ENCODE measurements at regions not wholly inside any gene's neighbourhood (a gene's known extent, or its start where the extent isn't known, plus 50 kb on each side); places are given as distances from the start of the nearest gene placed in this dataset.

GRCh38 chr1:229087906-229088305 is 183.0 kb upstream of the RAB4A start:
- Mint-ChIP-seq H3K4me1 (ENCODE audit: low read depth) (peaks cover 7% of the 10 kb centered on the region), H3K27ac (no peak overlapping the region), H3K27me3 (no peaks in the 10 kb centered on the region), H3K36me3 (ENCODE audit: low read depth) (no peaks in the 10 kb centered on the region), H3K4me3 (no peak overlapping the region), H3K9me3 (peaks cover 12% of the 10 kb centered on the region)

GRCh38 chr1:229088711-229089110 is 182.2 kb upstream of the RAB4A start:
- no peak overlapping the region for H3K4me3 Mint-ChIP-seq
- no peaks in the 10 kb centered on the region for H3K27me3 Mint-ChIP-seq
- peaks cover 9% of the 10 kb centered on the region for H3K4me1 Mint-ChIP-seq (ENCODE audit: low read depth)
- H3K9me3 Mint-ChIP-seq: peaks cover 5% of the 10 kb centered on the region
- no peak overlapping the region for H3K27ac Mint-ChIP-seq
- H3K36me3 Mint-ChIP-seq (ENCODE audit: low read depth): no peaks in the 10 kb centered on the region

GRCh38 chr1:229089586-229090208 is 181.2 kb upstream of the RAB4A start:
- Mint-ChIP-seq H3K9me3 (no peaks in the 10 kb centered on the region), H3K27me3 (no peaks in the 10 kb centered on the region), H3K4me1 (ENCODE audit: low read depth) (peaks cover 9% of the 10 kb centered on the region), H3K27ac (no peak overlapping the region), H3K36me3 (ENCODE audit: low read depth) (no peaks in the 10 kb centered on the region), H3K4me3 (no peak overlapping the region)

DNA sequence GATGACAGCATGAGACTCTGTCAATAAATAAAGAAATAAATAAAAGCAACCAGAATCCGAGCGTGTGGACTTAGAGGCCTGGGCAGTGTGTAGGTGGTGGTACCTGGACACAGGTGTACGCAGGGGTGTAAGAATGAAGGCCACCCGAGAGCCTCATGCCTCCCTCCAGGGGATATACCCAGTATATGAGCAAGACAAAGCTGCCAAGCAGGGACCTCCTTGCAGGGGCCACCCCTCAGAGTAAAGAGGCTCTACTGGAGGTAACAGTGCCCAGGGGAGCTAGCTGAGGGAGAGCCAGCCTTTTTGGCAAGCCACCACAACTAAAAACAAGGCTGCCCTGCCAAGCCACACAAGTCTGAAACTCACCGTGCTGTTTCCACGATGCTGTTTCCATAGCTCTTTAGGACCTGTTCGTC is 179.2 kb upstream of the RAB4A start:
- Mint-ChIP-seq H3K27ac (no peak overlapping the region), H3K27me3 (no peaks in the 10 kb centered on the region), H3K36me3 (ENCODE audit: low read depth) (no peaks in the 10 kb centered on the region), H3K4me3 (no peak overlapping the region), H3K9me3 (no peaks in the 10 kb centered on the region), H3K4me1 (ENCODE audit: low read depth) (peaks cover 9% of the 10 kb centered on the region)

- Mint-ChIP-seq H3K4me3 (no peak overlapping the region), H3K9me3 (no peaks in the 10 kb centered on the region), H3K36me3 (ENCODE audit: low read depth) (no peaks in the 10 kb centered on the region), H3K4me1 (ENCODE audit: low read depth) (peaks cover 9% of the 10 kb centered on the region), H3K27ac (no peak overlapping the region), H3K27me3 (no peaks in the 10 kb centered on the region)
Observed at GRCh38 chr1:229092377-229093237, 178.3 kb upstream of the RAB4A start.

GRCh38 chr1:229093238-229093540 is 177.7 kb upstream of the RAB4A start:
- Mint-ChIP-seq H3K27me3 (no peaks in the 10 kb centered on the region), H3K27ac (no peak overlapping the region), H3K4me3 (no peak overlapping the region), H3K9me3 (no peaks in the 10 kb centered on the region), H3K36me3 (ENCODE audit: low read depth) (no peaks in the 10 kb centered on the region), H3K4me1 (ENCODE audit: low read depth) (peaks cover 9% of the 10 kb centered on the region)

DNA sequence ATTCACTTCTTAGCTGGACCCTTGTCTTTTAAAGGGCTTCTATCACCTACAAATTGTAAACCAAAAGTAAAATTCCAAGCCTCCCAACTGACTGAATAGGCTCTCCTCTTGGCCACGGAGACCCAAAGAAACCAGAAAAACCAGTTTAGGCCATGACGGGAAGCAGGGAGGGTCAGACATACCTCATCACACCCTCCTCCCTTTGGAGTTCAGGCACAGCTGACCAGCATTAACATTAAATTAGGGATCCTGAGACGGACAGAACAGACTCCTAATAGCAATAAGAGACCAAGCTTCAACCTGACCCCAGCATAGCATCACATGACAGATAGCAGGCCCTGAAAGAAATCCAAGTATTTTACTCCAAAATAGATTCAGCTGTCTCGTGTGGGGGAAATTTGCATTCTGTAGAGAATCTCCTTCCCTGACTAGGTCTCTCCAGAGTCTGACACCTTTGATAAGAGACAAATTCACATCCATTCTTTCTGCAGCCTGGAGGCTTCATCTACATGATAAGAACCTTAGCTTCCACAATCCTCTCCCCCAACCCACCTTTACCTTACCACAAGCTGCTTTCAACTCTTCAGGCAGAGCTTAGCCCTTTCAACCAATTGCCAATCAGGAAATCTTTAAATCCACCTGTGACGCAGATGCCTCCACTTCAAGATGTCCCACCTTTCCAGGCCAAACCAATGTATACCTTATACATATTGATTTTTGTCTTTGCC is 177.1 kb upstream of the RAB4A start:
- Mint-ChIP-seq H3K4me1 (ENCODE audit: low read depth) (peaks cover 9% of the 10 kb centered on the region), H3K4me3 (no peak overlapping the region)

GRCh38 chr1:229094476-229095311 is 176.2 kb upstream of the RAB4A start:
- H3K4me3 Mint-ChIP-seq: no peak overlapping the region
- no peaks in the 10 kb centered on the region for H3K36me3 Mint-ChIP-seq (ENCODE audit: low read depth)
- H3K4me1 Mint-ChIP-seq (ENCODE audit: low read depth): peaks cover 9% of the 10 kb centered on the region

More for the DNA sequence above, 177.1 kb upstream of the RAB4A start:
- H3K27ac Mint-ChIP-seq: no peak overlapping the region
- H3K9me3 Mint-ChIP-seq: no peaks in the 10 kb centered on the region
- H3K27me3 Mint-ChIP-seq: no peaks in the 10 kb centered on the region
- H3K36me3 Mint-ChIP-seq (ENCODE audit: low read depth): no peaks in the 10 kb centered on the region

DNA sequence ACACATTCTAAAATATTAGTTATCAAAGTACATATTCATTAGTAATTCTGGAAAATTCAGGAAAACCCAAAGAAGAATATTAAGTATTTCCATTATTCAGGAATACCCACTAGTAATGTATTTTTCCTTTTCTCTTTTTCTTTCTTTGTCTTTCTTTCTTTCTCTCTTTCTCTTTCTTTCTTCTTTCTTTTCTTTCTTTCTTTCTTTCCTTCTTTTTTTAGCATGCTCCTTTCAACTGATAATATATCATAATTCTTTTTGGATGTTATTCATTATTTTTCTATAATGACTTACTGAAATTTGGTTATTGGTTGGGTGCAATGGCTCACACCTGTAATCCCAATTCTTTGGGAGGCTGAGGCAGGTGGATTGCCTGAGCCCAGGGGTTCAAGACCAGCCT is 175.6 kb upstream of the RAB4A start:
- Mint-ChIP-seq H3K27me3 (no peaks in the 10 kb centered on the region), H3K36me3 (ENCODE audit: low read depth) (no peaks in the 10 kb centered on the region), H3K27ac (no peak overlapping the region), H3K9me3 (no peaks in the 10 kb centered on the region), H3K4me1 (ENCODE audit: low read depth) (peaks cover 9% of the 10 kb centered on the region), H3K4me3 (no peak overlapping the region)

More at GRCh38 chr1:229094476-229095311, 176.2 kb upstream of the RAB4A start:
- Mint-ChIP-seq H3K27ac (no peak overlapping the region), H3K9me3 (no peaks in the 10 kb centered on the region), H3K27me3 (no peaks in the 10 kb centered on the region)

GRCh38 chr1:229097356-229097755 is 173.6 kb upstream of the RAB4A start:
- Mint-ChIP-seq H3K4me3 (no peak overlapping the region), H3K4me1 (ENCODE audit: low read depth) (peaks cover 8% of the 10 kb centered on the region), H3K36me3 (ENCODE audit: low read depth) (no peaks in the 10 kb centered on the region), H3K27me3 (no peaks in the 10 kb centered on the region), H3K27ac (no peak overlapping the region), H3K9me3 (no peaks in the 10 kb centered on the region)

DNA sequence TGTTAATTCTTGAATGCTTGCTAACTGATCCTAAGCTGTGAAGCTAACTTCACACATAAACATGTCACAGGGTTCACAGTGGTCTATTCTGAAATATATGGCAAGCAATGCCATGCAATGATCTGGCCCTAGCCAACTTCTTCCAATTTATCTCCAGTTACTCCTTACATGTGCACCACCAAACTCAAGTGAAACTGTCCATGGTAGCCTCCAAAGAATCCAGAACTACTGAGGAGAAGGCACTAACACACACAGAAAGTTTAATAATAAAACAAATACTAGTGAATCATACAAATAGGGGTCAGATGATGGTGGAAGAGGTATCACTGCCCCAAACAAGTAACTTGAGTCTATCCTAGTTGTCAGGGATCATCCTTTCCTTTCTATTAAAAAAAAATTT is 172.6 kb upstream of the RAB4A start:
- Mint-ChIP-seq H3K36me3 (ENCODE audit: low read depth) (no peaks in the 10 kb centered on the region), H3K4me3 (no peak overlapping the region), H3K4me1 (ENCODE audit: low read depth) (no peaks in the 10 kb centered on the region), H3K27me3 (no peaks in the 10 kb centered on the region), H3K9me3 (no peaks in the 10 kb centered on the region), H3K27ac (no peak overlapping the region)

GRCh38 chr1:229098903-229099578 is 171.9 kb upstream of the RAB4A start:
- Mint-ChIP-seq H3K27me3 (no peaks in the 10 kb centered on the region), H3K4me1 (ENCODE audit: low read depth) (no peaks in the 10 kb centered on the region), H3K36me3 (ENCODE audit: low read depth) (no peaks in the 10 kb centered on the region), H3K27ac (no peak overlapping the region), H3K4me3 (no peak overlapping the region), H3K9me3 (no peaks in the 10 kb centered on the region)

GRCh38 chr1:229101011-229101871 is 169.7 kb upstream of the RAB4A start:
- Mint-ChIP-seq H3K27ac (no peak overlapping the region), H3K4me1 (ENCODE audit: low read depth) (no peaks in the 10 kb centered on the region), H3K4me3 (no peak overlapping the region), H3K9me3 (no peaks in the 10 kb centered on the region), H3K36me3 (ENCODE audit: low read depth) (no peaks in the 10 kb centered on the region), H3K27me3 (no peaks in the 10 kb centered on the region)
